GM12873 (cell line): ENCODE measurements at regions not wholly inside any gene's neighbourhood (a gene's known extent, or its start where the extent isn't known, plus 50 kb on each side); places are given as distances from the start of the nearest gene placed in this dataset.

Experiments used
- CTCF ChIP-seq: IDR thresholded peaks from 2 replicates; pipeline ENCODE4 v1.5.1; 2012; ENCODE audit warnings: low read depth, mild to moderate bottlenecking, moderate library complexity, low read length, control low read depth; ENCODE audit not compliant: insufficient read depth; ENCODE audit errors: missing control alignments

DNA sequence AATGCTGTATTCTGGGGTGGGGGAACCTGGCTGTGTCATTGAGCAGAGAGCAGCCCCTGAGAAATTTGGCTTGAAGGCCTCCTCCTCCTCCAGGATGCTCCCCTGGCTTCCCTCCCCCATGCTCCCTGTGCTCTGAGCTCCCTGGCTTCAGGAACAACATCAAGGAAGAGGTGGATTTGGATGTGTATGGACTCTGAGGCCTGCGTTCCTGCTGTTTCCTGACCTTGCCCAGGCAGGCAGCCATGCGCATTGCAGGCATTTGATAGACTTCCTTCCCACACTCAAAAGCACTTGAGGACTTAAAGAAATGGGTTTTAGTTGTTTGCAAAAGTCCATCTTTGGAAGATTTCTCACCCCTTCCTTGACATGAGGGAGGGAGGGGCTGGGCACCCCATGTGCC, 1317.1 kb downstream of the BRD1 start:
- TF ChIP-seq CTCF = no peak

DNA sequence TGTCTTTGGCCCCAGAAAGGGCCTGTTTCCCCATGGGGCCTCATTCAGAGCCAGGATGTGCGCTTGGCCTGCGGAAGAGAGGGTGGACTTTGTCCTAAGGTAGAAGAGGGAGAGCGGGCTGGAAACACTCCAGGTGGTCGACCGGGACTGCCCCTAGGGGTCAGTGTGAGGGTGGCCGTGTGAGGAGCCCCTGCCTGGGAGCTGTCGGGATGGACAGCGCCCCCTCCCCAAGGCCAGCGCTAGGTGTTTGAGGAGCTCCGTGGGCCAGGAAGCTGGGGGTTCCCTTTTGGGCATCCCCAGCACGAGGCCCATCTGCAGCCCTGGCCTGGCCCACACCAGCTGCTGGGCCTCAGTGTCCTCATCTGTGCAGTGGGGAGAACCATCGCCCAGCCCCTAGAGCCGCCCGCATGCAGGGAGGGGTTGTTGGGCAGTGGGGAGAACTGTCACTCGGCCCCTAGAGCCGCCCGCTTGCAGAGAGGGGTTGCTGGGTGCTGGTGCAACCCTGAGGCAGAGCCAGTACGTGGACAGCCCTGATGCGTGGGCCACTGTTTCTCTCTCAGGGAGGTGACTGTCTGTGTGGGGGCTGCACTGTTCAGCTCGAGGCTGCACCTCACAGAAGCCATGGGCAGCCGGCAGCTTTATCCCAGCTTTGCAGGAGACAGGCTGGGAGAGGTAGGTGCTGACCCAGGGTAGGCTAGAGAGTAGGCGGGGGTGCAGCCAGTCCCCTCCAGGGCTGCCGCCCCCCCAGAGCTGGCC, 1319.9 kb downstream of the BRD1 start:
- no peak for TF ChIP-seq CTCF

GRCh38 chr22:48507171-48507570, 1320.5 kb downstream of the BRD1 start:
- no peak for TF ChIP-seq CTCF

- TF ChIP-seq CTCF = no peak
Measured at GRCh38 chr22:48506506-48507145, 1321.0 kb downstream of the BRD1 start.

DNA sequence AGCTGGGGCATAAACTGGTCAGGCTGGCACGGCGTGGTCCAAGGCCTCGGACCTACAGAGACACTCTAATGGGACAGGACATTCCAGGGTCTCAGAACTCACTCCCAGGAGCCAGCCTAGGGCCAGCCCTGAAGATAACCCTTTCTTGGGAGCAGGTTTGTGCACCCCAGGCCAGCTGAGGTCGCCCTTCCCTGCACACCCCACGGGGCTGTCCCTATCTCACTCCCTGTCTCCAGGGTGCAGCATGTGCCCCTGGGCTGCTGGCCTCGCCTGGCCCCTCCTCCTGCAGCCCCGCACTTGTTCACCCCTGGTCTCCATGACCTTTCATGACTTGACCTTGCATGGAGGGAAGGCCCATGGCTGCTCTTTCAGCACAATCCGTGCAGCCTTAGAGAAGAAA, 1321.8 kb downstream of the BRD1 start:
- TF ChIP-seq CTCF = no peak

GRCh38 chr22:48504519-48505140, 1323.0 kb downstream of the BRD1 start:
- TF ChIP-seq CTCF = no peak

DNA sequence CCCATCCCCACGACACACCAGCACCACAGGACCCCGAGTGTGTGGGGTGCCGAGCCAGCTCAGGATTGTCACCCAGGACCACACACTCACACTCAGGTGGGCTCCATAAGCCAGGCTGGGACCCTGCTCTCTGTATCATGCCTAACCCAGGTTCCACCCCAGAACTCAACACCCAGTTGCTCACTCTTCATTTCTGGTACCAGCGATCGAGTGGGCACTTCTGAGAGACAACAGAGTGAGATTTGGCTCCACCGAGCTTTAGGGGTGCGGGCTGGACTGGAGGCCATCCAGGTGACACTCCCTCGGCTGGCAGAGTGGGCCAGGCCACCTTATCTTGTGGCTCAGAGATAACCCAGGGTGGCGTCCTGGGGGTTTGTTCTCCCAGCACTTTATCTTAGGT, 1323.8 kb downstream of the BRD1 start:
- TF ChIP-seq CTCF = no peak
